ENCODE measurements at regions not wholly inside any gene's neighbourhood (a gene's known extent, or its start where the extent isn't known, plus 50 kb on each side); places are given as distances from the start of the nearest gene placed in this dataset.

DNA sequence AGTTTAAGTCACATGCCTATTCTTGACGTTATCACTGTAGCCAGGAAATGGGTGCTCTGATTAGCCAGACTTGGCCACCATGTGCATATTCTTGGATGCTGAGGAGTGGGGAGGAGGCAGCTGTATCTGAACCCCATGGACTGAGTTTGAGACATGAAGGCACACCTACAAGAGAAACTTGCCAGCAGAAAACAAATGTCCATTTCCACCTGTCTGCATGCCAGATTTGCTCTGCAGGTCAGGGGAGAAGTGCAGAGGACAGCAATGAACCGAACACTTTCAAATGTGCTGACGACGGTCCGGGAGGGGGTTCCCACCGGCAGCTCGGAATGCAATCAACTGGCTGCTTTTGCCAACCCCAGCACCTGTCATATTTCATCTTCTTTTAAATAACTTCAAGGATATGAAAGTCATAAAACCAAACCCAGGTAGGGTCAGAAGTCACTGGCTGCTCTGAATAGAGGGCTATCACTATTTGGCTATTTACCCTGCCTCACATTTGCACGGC lies 287.8 kb upstream of the N4BP1 start:
- no peak for DNase-seq (ENCODE audit: insufficient read length, low spot score)
- no peak for FAIRE-seq
- TF ChIP-seq TAF1 (IDR thresholded peaks at IDR 0.05; ENCODE audit: low read depth, low read length) (no peak), SPI1 (IDR thresholded peaks at IDR 0.05; ENCODE audit: low read depth, low read length) (no peak), POU2F2 (IDR thresholded peaks at IDR 0.05; ENCODE audit: low read depth, low read length) (no peak), PAX5 (IDR thresholded peaks at IDR 0.05; ENCODE audit: insufficient read depth, low read length, severe bottlenecking) (no peak), POLR2A (IDR thresholded peaks at IDR 0.05; ENCODE audit: low read depth, low read length) (no peak), POLR2AphosphoS5 (IDR thresholded peaks at IDR 0.05; ENCODE audit: low read depth, low read length) (no peak)

DNA sequence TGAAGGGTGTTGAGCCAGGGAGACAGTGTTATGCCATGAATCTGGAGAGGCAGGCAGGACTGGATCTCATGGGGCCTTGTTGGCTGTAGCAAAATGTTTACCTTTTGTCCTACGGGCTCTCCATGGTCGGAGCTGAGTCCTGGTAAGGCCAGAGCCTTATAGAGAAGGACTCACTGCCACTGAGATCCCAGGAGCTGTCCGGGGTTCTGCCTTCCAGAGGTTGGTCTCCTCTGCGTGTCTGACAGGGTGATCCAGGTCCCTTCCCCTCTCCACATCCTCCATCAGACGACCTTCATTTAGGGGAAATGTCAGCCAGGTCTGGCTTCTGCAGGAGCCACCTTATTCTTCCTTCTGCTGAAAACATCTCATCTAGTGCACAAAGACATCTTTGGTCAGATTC lies 285.2 kb upstream of the N4BP1 start:
- DNase-seq (ENCODE audit: insufficient read length, low spot score) (no peak), FAIRE-seq (no peak)
- TF ChIP-seq POU2F2 (IDR thresholded peaks at IDR 0.05; ENCODE audit: low read depth, low read length) (no peak), POLR2AphosphoS5 (IDR thresholded peaks at IDR 0.05; ENCODE audit: low read depth, low read length) (no peak), TAF1 (IDR thresholded peaks at IDR 0.05; ENCODE audit: low read depth, low read length) (no peak), SPI1 (IDR thresholded peaks at IDR 0.05; ENCODE audit: low read depth, low read length) (no peak), PAX5 (IDR thresholded peaks at IDR 0.05; ENCODE audit: insufficient read depth, low read length, severe bottlenecking) (no peak), POLR2A (IDR thresholded peaks at IDR 0.05; ENCODE audit: low read depth, low read length) (no peak)

DNA sequence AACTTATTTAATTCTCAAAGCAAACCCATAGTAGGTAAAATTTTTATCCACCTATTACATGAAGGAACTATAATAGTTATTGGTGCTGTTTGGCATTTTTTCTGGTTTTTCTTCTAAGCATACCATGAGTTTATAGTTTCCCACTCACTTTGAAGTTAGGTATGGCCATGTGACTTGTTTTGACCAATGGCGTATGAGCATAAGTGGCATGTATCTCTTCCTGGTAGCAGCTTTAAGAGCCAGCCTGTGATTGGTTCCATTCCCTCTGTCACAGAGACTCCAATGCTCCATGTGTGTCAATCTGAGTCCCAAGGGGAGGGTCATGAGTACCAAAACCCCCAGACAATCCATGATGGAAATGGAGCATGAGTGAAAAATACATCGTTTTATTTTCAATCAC lies 282.9 kb upstream of the N4BP1 start:
- no peak for DNase-seq (ENCODE audit: insufficient read length, low spot score)
- TF ChIP-seq PAX5 (IDR thresholded peaks at IDR 0.05; ENCODE audit: insufficient read depth, low read length, severe bottlenecking) (no peak), POLR2AphosphoS5 (IDR thresholded peaks at IDR 0.05; ENCODE audit: low read depth, low read length) (no peak), POU2F2 (IDR thresholded peaks at IDR 0.05; ENCODE audit: low read depth, low read length) (no peak), POLR2A (IDR thresholded peaks at IDR 0.05; ENCODE audit: low read depth, low read length) (no peak), SPI1 (IDR thresholded peaks at IDR 0.05; ENCODE audit: low read depth, low read length) (no peak), TAF1 (IDR thresholded peaks at IDR 0.05; ENCODE audit: low read depth, low read length) (no peak)
- peak; percentile 31 for FAIRE-seq

DNA sequence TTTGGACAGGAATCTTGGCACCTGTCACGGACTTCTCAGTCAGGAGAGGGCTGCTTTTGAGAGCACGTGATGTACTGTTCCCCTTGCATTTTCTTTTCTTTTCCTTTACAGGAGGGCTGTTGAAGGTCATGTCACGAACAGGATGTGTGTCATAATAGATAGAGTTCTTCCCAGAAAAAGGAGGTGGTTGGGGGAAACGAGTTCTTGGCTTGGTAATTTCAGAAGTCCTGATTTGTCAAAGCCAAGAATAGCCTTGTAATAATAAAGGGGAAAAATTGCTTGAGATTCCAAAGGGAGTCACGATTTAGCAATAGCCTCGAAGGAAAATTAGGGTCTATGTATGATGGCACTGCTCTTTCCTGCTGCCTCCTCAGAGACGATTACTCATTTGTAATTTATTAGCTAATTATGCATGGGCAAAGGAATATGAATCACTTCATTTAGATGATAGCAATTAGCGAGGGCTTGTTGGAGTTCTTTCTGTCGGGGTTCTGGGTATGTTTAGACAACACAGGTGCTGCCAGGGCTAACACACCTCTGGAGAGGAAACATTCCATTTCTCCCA lies 277.7 kb upstream of the N4BP1 start:
- FAIRE-seq (no peak), DNase-seq (ENCODE audit: insufficient read length, low spot score) (no peak)
- TF ChIP-seq SPI1 (IDR thresholded peaks at IDR 0.05; ENCODE audit: low read depth, low read length) (no peak), PAX5 (IDR thresholded peaks at IDR 0.05; ENCODE audit: insufficient read depth, low read length, severe bottlenecking) (no peak), POLR2A (IDR thresholded peaks at IDR 0.05; ENCODE audit: low read depth, low read length) (no peak), POU2F2 (IDR thresholded peaks at IDR 0.05; ENCODE audit: low read depth, low read length) (no peak), POLR2AphosphoS5 (IDR thresholded peaks at IDR 0.05; ENCODE audit: low read depth, low read length) (no peak), TAF1 (IDR thresholded peaks at IDR 0.05; ENCODE audit: low read depth, low read length) (no peak)

DNA sequence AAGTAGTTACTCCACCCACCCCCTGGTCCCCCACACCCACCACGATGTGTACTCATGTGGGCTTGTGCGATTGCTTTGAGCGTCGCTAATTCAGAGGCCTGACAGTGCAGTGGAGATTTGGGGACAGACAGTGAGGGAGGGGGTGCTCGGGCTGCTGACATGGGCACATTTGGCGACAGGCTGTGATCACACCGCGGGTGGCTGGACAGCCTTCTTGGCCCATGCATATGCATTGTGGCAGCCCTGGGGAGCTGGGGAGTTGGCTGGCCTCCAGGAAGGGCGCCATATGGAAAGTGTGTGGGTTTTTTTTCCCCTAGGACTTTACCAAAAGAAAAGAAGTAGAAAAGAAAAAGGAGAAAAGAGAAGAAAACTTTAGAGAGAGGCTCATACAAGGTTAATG lies 275.5 kb upstream of the N4BP1 start:
- no peak for DNase-seq (ENCODE audit: insufficient read length, low spot score)
- TF ChIP-seq TAF1 (IDR thresholded peaks at IDR 0.05; ENCODE audit: low read depth, low read length) = no peak
- no peak for TF ChIP-seq POLR2A (IDR thresholded peaks at IDR 0.05; ENCODE audit: low read depth, low read length)
- no peak for TF ChIP-seq POU2F2 (IDR thresholded peaks at IDR 0.05; ENCODE audit: low read depth, low read length)
- TF ChIP-seq PAX5 (IDR thresholded peaks at IDR 0.05; ENCODE audit: insufficient read depth, low read length, severe bottlenecking) = no peak
- TF ChIP-seq SPI1 (IDR thresholded peaks at IDR 0.05; ENCODE audit: low read depth, low read length) = no peak
- TF ChIP-seq POLR2AphosphoS5 (IDR thresholded peaks at IDR 0.05; ENCODE audit: low read depth, low read length) = no peak
- no peak for FAIRE-seq

DNA sequence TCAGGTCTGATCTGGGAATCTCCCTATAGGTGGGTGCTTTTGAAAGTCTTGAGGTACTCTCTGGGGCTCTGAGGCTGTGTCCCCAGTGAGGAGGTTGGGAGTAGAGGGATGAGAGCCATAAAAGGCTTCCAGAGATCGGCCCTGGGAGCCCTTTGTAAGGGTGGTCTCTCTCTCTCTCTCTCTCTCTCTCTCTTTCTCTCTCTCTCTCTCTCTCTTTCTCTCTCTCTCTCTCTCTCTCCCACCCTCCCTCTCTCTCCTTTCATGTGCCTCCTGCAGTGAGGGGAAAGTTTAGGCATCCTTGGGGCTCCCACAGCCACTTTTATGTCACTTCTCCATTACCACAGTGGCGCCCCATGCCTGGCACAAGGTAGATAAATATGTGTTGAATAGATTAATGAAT lies 271.3 kb upstream of the N4BP1 start:
- no peak for FAIRE-seq
- TF ChIP-seq TAF1 (IDR thresholded peaks at IDR 0.05; ENCODE audit: low read depth, low read length) (no peak), POLR2A (IDR thresholded peaks at IDR 0.05; ENCODE audit: low read depth, low read length) (no peak), POLR2AphosphoS5 (IDR thresholded peaks at IDR 0.05; ENCODE audit: low read depth, low read length) (no peak), POU2F2 (IDR thresholded peaks at IDR 0.05; ENCODE audit: low read depth, low read length) (no peak), PAX5 (IDR thresholded peaks at IDR 0.05; ENCODE audit: insufficient read depth, low read length, severe bottlenecking) (no peak), SPI1 (IDR thresholded peaks at IDR 0.05; ENCODE audit: low read depth, low read length) (no peak)
- no peak for DNase-seq (ENCODE audit: insufficient read length, low spot score)

DNA sequence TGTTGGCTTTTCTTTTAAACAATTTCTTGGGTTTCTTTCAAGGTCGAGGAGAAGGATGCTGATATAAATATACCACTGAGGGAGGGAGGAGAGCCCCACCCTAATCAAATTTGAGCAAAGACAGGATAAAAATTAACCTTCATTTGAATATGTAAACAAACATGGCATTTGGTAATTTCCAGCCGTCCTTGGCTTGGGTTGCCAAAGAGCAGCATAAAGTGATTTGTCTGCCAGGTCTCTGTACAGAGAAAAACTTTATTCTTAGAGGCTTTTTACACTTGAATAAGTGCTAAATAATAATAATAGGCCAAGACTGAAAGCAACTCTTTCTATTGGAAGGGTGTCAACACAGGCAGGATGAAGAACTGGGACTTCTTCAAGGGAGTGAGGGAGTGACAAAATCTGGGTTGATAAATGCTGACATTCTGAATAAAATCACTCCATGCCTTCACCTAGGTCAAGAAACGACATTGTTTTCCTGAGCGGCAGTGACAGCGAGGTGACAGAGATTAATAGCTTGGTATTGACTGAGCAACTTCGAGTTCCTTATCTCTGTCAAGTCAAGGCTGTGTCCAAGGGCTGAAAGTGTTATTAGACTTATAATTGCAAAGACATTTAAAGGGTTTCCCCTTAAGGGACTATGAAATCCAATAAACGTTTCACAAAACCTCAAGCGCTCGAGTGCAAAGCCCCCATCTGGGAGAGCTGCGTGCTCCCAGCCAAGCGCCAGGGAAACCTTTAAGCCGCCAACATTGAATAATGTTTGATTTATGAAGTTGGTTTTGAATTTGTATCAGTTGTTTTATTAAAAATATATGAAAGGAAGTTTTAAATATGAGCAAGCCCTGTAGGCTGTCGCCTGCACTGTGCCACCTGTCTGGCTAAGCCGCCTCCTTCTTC lies 269.5 kb upstream of the N4BP1 start:
- no peak for DNase-seq (ENCODE audit: insufficient read length, low spot score)
- no peak for FAIRE-seq
- no peak for TF ChIP-seq TAF1 (IDR thresholded peaks at IDR 0.05; ENCODE audit: low read depth, low read length)
- TF ChIP-seq PAX5 (IDR thresholded peaks at IDR 0.05; ENCODE audit: insufficient read depth, low read length, severe bottlenecking) = no peak

DNA sequence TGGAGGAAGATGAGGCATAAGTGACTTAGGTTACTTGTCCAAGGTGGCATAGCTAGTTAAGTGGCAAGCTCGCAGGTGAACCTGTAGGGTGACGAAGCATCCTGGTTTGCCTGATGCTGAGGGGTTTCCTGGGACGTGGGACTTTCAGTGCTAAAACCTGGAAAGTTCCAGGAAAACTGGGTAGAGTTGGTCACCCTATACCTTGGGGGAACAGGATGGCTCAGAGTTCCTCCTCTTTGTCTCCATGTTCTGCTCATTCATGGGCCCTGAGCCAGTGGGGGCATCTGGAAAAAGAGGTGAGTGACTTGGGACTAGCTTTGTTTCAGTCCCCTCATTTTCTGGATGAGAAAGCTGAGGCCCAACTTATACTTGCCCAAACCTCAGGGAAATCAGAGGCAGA lies 268.0 kb upstream of the N4BP1 start:
- DNase-seq (ENCODE audit: insufficient read length, low spot score) (no peak), FAIRE-seq (no peak)
- no peak for TF ChIP-seq POLR2A (IDR thresholded peaks at IDR 0.05; ENCODE audit: low read depth, low read length)
- TF ChIP-seq SPI1 (IDR thresholded peaks at IDR 0.05; ENCODE audit: low read depth, low read length) = no peak
- no peak for TF ChIP-seq TAF1 (IDR thresholded peaks at IDR 0.05; ENCODE audit: low read depth, low read length)
- TF ChIP-seq POU2F2 (IDR thresholded peaks at IDR 0.05; ENCODE audit: low read depth, low read length) = no peak
- no peak for TF ChIP-seq POLR2AphosphoS5 (IDR thresholded peaks at IDR 0.05; ENCODE audit: low read depth, low read length)
- TF ChIP-seq PAX5 (IDR thresholded peaks at IDR 0.05; ENCODE audit: insufficient read depth, low read length, severe bottlenecking) = no peak

DNA sequence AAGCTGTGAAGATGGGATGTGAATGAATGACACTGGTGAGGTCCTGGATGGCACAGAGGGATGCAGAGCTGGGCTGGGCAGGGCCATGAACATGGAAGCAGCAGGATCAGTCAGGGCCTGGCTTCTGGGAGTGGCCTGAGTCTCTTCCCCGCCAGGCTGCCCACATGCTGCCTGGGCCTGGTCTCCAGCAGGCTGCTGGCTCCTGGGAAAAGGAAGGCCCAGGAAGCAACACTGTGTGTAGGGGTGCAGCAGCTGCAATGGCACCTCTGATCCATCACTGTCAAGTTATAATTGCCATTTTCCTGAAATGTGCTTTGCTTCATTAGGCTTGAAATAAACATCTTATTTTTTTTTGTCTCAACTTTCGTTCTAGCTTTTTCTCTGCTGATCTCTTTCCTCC lies 260.2 kb upstream of the N4BP1 start:
- FAIRE-seq (no peak), DNase-seq (ENCODE audit: insufficient read length, low spot score) (no peak)

More for the DNA sequence above, 260.2 kb upstream of the N4BP1 start:
- no peak for TF ChIP-seq PAX5 (IDR thresholded peaks at IDR 0.05; ENCODE audit: insufficient read depth, low read length, severe bottlenecking)
- TF ChIP-seq SPI1 (IDR thresholded peaks at IDR 0.05; ENCODE audit: low read depth, low read length) = no peak
- no peak for TF ChIP-seq TAF1 (IDR thresholded peaks at IDR 0.05; ENCODE audit: low read depth, low read length)

Measured in GM12891 (cell line).